ENCODE measurements at regions not wholly inside any gene's neighbourhood (a gene's known extent, or its start where the extent isn't known, plus 50 kb on each side); places are given as distances from the start of the nearest gene placed in this dataset.

DNA sequence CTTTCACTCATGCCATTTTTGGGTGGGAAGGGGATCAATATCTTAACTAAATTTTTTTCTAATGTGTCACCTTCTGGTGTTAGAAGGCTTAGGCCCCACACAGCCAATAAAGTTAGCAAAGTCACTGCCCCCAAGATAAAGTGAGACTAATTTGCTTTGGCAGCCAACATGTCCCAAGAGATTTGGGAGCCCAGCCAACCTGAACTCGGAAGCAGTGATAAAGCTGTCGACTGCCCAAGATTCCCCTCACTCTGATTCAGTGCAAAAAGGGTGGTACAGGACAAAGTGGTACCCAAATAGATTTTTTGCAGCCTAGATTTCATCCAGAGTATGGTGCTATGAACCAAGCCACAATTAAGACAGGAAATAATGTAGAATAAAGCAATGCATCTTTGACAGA lies 572.5 kb upstream of the ARRDC3 start:
- Histone ChIP-seq H3K79me2 (ENCODE audit: control insufficient read depth, low read length) (no peaks in the 10 kb centered on the region), H4K20me1 (ENCODE audit: control insufficient read depth, insufficient read depth, low read depth, low read length) (no peaks in the 10 kb centered on the region), H3K36me3 (ENCODE audit: control insufficient read depth, low read length) (no peaks in the 10 kb centered on the region), H3K9me2 (replicated peaks; ENCODE audit: control insufficient read depth, low read length) (no peaks in the 10 kb centered on the region), H3K4me3 (ENCODE audit: low read length) (no peak overlapping the region), H3K4me1 (ENCODE audit: control insufficient read depth, low read length) (no peaks in the 10 kb centered on the region), H3F3A (ENCODE audit: control insufficient read depth, insufficient read depth) (no peaks in the 10 kb centered on the region), H3K27me3 (ENCODE audit: control insufficient read depth, low read length) (no peaks in the 10 kb centered on the region), H3K4me2 (ENCODE audit: low read length) (no peak overlapping the region), H3K9me3 (ENCODE audit: control insufficient read depth, insufficient read depth, low read length) (no peaks in the 10 kb centered on the region), H3K27ac (ENCODE audit: low read depth, low read length) (no peak overlapping the region)
- TF ChIP-seq CTCF (IDR thresholded peaks at IDR 0.05; ENCODE audit: low read depth, low read length, poor library complexity, severe bottlenecking): no peak
- no peak for TF ChIP-seq EZH2phosphoT487 (IDR thresholded peaks at IDR 0.05; ENCODE audit: borderline replicate concordance, low read length)

- no peaks in the 10 kb centered on the region for H3K27me3 ChIP-seq (ENCODE audit: control insufficient read depth, low read length)
- no peaks in the 10 kb centered on the region for H3K79me2 ChIP-seq (ENCODE audit: control insufficient read depth, low read length)
- no peak overlapping the region for H3K4me2 ChIP-seq (ENCODE audit: low read length)
- no peaks in the 10 kb centered on the region for H3K4me1 ChIP-seq (ENCODE audit: control insufficient read depth, low read length)
- no peaks in the 10 kb centered on the region for H3K36me3 ChIP-seq (ENCODE audit: control insufficient read depth, low read length)
- H4K20me1 ChIP-seq (ENCODE audit: control insufficient read depth, insufficient read depth, low read depth, low read length): no peaks in the 10 kb centered on the region
- no peak overlapping the region for H3K4me3 ChIP-seq (ENCODE audit: low read length)
- H3F3A ChIP-seq (ENCODE audit: control insufficient read depth, insufficient read depth): no peaks in the 10 kb centered on the region
- H3K27ac ChIP-seq (ENCODE audit: low read depth, low read length): no peak overlapping the region
- H3K9me3 ChIP-seq (ENCODE audit: control insufficient read depth, insufficient read depth, low read length): no peaks in the 10 kb centered on the region
- TF ChIP-seq CTCF (IDR thresholded peaks at IDR 0.05; ENCODE audit: low read depth, low read length, poor library complexity, severe bottlenecking) (no peak), EZH2phosphoT487 (IDR thresholded peaks at IDR 0.05; ENCODE audit: borderline replicate concordance, low read length) (no peak)
- H3K9me2 ChIP-seq (replicated peaks; ENCODE audit: control insufficient read depth, low read length): no peaks in the 10 kb centered on the region
Observed at GRCh38 chr5:91954136-91954535, 571.0 kb upstream of the ARRDC3 start.

DNA sequence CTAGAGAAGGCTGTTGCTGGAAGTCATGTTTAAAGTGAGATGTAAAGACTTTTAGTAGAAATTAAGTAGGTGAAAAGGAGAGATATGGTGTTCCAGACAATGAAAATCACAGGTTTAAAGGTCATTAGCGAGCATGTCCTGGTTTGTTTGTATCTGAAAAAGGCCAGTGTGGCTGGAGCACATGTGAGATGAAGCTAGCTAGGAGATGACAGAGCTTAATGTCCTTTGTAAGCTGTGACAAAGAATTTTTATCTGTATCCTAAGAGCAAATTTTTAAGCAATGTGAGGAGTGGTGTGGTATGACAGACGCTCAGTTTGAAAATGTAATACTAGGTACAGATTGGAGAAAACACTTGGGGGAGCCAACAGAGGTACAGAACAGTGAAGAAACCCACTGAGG lies 567.2 kb upstream of the ARRDC3 start:
- H3K36me3 ChIP-seq (ENCODE audit: control insufficient read depth, low read length): no peaks in the 10 kb centered on the region
- H4K20me1 ChIP-seq (ENCODE audit: control insufficient read depth, insufficient read depth, low read depth, low read length): no peaks in the 10 kb centered on the region
- TF ChIP-seq EZH2phosphoT487 (IDR thresholded peaks at IDR 0.05; ENCODE audit: borderline replicate concordance, low read length) (no peak), CTCF (IDR thresholded peaks at IDR 0.05; ENCODE audit: low read depth, low read length, poor library complexity, severe bottlenecking) (no peak)
- no peaks in the 10 kb centered on the region for H3K27me3 ChIP-seq (ENCODE audit: control insufficient read depth, low read length)
- no peaks in the 10 kb centered on the region for H3K4me1 ChIP-seq (ENCODE audit: control insufficient read depth, low read length)
- H3K4me3 ChIP-seq (ENCODE audit: low read length): no peak overlapping the region
- H3K27ac ChIP-seq (ENCODE audit: low read depth, low read length): no peak overlapping the region
- no peaks in the 10 kb centered on the region for H3K9me2 ChIP-seq (replicated peaks; ENCODE audit: control insufficient read depth, low read length)
- H3F3A ChIP-seq (ENCODE audit: control insufficient read depth, insufficient read depth): no peaks in the 10 kb centered on the region
- H3K4me2 ChIP-seq (ENCODE audit: low read length): no peak overlapping the region
- no peaks in the 10 kb centered on the region for H3K79me2 ChIP-seq (ENCODE audit: control insufficient read depth, low read length)
- no peaks in the 10 kb centered on the region for H3K9me3 ChIP-seq (ENCODE audit: control insufficient read depth, insufficient read depth, low read length)

DNA sequence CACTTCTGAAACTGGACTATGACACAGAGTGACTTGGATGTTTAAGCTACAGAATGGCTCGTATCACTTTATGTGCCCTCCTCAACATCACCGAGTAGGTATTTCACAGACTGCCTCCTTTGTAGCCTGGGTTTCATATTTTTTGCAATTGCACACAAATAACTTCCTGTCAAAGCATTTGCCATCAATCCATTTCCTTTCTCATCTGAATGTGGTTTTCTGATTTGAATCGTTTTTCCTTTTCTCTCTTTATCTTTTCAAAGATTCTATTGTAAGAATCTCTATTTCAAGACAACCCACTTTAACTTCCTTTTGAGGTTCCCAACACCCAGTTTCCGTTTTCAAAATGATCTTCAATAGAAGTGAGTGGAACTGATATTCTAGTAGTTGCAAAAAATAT lies 563.8 kb upstream of the ARRDC3 start:
- TF ChIP-seq EZH2phosphoT487 (IDR thresholded peaks at IDR 0.05; ENCODE audit: borderline replicate concordance, low read length): no peak
- TF ChIP-seq CTCF (IDR thresholded peaks at IDR 0.05; ENCODE audit: low read depth, low read length, poor library complexity, severe bottlenecking): no peak
- no peak overlapping the region for H3K4me3 ChIP-seq (ENCODE audit: low read length)
- H3K36me3 ChIP-seq (ENCODE audit: control insufficient read depth, low read length): no peaks in the 10 kb centered on the region
- no peaks in the 10 kb centered on the region for H4K20me1 ChIP-seq (ENCODE audit: control insufficient read depth, insufficient read depth, low read depth, low read length)
- H3K27me3 ChIP-seq (ENCODE audit: control insufficient read depth, low read length): no peaks in the 10 kb centered on the region
- no peaks in the 10 kb centered on the region for H3F3A ChIP-seq (ENCODE audit: control insufficient read depth, insufficient read depth)
- no peaks in the 10 kb centered on the region for H3K9me3 ChIP-seq (ENCODE audit: control insufficient read depth, insufficient read depth, low read length)
- no peaks in the 10 kb centered on the region for H3K4me1 ChIP-seq (ENCODE audit: control insufficient read depth, low read length)
- H3K27ac ChIP-seq (ENCODE audit: low read depth, low read length): no peak overlapping the region
- H3K9me2 ChIP-seq (replicated peaks; ENCODE audit: control insufficient read depth, low read length): no peaks in the 10 kb centered on the region
- H3K79me2 ChIP-seq (ENCODE audit: control insufficient read depth, low read length): no peaks in the 10 kb centered on the region
- no peak overlapping the region for H3K4me2 ChIP-seq (ENCODE audit: low read length)

Measured in DOHH2 (cell line).